ENCODE measurements at regions not wholly inside any gene's neighbourhood (a gene's known extent, or its start where the extent isn't known, plus 50 kb on each side); places are given as distances from the start of the nearest gene placed in this dataset.

DNA sequence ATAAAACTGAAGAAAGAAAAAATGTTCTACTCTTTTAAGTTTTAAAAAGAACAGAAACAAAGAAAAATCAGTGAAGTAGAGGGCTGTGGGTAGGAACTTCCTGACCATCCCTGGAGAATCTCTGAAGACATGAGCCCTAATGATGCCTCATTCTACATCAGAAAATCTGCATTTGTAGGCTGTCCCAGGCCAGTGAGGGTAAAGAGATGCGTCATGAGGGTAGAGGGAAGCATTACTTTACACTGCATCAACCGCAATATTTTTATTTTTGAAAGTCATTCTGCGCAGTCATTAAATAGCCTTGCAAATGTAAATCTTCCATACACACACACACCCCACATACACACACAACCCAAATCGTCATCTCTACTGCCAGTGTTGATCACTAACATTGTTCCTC is 82.1 kb upstream of the CABCOCO1 start:
- TF ChIP-seq, protein P1, sequence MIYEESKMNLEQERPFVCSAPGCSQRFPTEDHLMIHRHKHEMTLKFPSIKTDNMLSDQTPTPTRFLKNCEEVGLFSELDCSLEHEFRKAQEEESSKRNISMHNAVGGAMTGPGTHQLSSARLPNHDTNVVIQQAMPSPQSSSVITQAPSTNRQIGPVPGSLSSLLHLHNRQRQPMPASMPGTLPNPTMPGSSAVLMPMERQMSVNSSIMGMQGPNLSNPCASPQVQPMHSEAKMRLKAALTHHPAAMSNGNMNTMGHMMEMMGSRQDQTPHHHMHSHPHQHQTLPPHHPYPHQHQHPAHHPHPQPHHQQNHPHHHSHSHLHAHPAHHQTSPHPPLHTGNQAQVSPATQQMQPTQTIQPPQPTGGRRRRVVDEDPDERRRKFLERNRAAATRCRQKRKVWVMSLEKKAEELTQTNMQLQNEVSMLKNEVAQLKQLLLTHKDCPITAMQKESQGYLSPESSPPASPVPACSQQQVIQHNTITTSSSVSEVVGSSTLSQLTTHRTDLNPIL (CRISPR knock-in tag; IDR thresholded peaks at IDR 0.05): no peak
- TF ChIP-seq, protein P2, sequence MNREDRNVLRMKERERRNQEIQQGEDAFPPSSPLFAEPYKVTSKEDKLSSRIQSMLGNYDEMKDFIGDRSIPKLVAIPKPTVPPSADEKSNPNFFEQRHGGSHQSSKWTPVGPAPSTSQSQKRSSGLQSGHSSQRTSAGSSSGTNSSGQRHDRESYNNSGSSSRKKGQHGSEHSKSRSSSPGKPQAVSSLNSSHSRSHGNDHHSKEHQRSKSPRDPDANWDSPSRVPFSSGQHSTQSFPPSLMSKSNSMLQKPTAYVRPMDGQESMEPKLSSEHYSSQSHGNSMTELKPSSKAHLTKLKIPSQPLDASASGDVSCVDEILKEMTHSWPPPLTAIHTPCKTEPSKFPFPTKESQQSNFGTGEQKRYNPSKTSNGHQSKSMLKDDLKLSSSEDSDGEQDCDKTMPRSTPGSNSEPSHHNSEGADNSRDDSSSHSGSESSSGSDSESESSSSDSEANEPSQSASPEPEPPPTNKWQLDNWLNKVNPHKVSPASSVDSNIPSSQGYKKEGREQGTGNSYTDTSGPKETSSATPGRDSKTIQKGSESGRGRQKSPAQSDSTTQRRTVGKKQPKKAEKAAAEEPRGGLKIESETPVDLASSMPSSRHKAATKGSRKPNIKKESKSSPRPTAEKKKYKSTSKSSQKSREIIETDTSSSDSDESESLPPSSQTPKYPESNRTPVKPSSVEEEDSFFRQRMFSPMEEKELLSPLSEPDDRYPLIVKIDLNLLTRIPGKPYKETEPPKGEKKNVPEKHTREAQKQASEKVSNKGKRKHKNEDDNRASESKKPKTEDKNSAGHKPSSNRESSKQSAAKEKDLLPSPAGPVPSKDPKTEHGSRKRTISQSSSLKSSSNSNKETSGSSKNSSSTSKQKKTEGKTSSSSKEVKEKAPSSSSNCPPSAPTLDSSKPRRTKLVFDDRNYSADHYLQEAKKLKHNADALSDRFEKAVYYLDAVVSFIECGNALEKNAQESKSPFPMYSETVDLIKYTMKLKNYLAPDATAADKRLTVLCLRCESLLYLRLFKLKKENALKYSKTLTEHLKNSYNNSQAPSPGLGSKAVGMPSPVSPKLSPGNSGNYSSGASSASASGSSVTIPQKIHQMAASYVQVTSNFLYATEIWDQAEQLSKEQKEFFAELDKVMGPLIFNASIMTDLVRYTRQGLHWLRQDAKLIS (CRISPR knock-in tag; IDR thresholded peaks at IDR 0.05): no peak
- TF ChIP-seq TCF7L2 (IDR thresholded peaks at IDR 0.05; ENCODE audit: low read depth, low read length): no peak

All from K562 (cell line).